Right hindlimb (tissue), 1 donor: ENCODE measurements at regions not wholly inside any gene's neighbourhood (a gene's known extent, or its start where the extent isn't known, plus 50 kb on each side); places are given as distances from the start of the nearest gene placed in this dataset.
"Not testable (repeated sequence)": the region's sequence is repeated elsewhere in the genome, so short reads cannot be mapped to it uniquely, and the experiment has no call there.

Experiments
- DNase-seq: peaks from one replicate; pipeline ENCODE4 v3.0.0-alpha.2; 2018

DNA sequence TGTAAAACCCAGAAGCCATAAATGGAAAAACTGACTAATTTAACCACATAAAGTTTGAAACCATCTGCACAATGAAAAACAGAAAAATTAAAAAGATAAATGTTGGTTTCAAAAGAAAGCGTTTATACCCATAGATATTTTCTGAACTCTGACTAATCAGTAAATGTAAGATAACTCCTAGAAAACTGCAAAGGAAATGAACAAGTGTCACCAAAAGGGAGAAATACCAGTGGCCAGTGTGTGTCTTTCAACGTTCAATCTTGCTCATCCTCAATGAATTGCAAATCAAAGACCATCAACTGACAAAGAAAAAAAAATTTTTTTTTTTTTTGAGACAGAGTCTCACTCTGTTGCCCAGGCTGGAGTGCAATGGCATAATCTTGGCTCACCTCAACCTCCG is 180.1 kb downstream of the SYK start:
- DNase-seq = no peak

DNA sequence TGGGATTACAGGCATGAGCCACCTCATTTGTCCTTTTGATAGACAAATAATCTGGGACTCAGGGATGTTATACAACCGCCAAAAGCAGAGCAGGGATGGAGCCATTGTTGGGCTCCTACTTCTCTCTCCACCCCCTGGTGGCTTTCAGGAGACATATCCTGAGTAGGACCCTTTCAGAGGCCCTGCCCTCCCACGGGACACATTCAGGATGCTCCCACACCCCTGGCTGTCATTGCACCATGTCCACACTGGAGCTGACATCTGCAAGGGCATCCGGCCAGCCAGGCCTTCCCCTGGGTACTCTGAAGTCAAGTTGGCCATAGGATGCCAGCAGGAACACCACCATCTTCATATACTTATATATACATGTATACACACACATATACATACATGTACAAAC is 181.8 kb downstream of the SYK start:
- no peak for DNase-seq

GRCh38 chr9:90985631-90986030 is 184.0 kb downstream of the SYK start:
- no peak for DNase-seq

DNA sequence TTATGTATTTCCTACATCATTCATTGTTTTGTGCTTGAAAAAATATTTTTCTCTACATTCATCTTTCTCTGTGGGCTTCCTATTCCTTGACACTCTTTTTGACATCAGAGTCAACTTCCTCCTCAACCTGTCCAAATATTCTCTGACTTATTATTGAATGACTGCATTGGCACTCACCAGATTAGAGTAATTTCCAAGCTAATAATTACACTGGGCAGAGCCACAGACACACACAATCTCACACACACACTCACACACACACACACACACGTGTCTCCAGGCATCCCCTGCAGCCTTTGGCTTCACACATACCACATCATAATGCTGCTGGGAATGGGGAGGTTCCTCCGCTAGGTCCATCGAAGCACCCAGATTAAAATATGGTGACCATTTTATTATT is 184.5 kb downstream of the SYK start:
- DNase-seq = no peak

DNA sequence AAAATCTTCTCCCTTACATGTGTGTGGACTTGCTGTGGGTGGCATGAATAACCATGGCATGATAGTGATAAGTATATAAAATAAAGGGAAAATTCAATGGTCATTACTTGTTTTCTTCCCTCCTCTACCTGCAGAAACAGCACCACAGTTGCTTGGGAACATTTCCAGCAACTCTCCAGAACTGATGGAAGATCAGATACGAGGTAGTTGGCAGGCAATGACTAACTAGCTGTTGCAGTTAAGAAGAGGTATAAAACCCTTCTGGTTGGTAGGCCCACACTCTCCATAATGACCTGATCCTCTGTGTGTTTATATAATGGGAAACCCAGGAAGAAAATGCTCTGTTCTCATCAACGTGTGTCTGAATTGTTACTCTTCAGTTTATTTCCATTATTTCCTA is 185.9 kb downstream of the SYK start:
- no peak for DNase-seq

GRCh38 chr9:90988318-90988717 is 186.7 kb downstream of the SYK start:
- no peak for DNase-seq

- no peak for DNase-seq
Measured at GRCh38 chr9:90991953-90992352, 190.3 kb downstream of the SYK start.

DNA sequence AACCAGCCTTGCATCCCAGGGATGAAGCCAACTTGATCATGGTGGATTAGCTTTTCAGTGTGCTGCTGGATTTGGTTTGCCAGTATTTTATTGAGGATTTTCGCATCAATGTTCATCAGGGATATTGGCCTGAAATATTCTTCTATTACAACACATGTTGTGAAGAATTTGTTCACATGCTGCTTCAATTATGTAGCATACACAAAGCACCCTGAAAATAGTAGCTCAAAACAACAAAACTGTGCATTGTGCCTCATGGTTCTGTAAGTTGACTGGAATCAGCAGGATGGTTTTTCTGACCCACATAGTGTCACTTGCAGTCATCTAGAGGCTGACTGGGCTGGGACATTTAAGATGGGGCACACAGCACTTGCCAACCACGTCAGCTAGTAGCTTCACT is 193.9 kb downstream of the SYK start:
- no peak for DNase-seq

DNA sequence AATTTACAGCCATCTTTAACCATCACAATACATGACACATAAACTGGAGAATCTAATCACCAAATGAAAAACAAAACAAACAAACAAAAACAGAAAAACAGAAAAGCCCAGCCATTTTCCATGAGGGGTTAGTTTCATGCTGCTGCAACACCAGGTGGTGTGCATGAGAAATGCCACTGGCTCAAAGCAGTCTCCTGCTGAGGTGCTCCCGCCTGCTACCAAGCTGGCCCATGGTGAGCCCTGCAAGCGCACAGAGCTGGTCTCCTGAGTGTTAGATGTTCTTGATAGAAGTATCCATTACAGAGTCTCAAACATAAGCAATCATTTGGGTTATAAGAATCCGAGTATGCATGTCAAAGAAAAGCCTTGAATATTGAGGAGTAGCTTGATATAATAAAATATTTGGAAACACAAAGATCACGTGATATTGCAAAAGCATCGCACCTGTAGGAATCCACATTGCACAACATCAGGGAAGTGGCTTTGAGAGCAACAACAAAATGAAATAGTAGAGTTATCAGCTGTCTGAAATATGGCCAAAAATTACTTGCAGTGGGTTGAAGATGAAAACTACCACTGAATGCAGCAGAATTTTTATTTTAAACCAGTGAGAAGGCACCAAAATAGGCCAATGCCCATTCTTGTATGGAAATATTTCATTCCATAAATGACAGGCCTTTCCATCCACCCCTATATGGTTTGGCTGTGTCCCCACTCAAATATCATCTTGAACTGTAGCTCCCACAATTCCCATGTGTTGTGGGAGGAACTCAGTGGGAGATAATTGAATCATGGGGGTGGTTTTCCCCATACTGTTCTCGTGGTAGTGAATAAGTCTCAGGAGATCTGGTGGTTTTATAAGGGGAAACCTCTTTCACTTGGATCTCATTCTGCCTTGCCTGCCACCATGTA is 194.8 kb downstream of the SYK start:
- no peak for DNase-seq

DNA sequence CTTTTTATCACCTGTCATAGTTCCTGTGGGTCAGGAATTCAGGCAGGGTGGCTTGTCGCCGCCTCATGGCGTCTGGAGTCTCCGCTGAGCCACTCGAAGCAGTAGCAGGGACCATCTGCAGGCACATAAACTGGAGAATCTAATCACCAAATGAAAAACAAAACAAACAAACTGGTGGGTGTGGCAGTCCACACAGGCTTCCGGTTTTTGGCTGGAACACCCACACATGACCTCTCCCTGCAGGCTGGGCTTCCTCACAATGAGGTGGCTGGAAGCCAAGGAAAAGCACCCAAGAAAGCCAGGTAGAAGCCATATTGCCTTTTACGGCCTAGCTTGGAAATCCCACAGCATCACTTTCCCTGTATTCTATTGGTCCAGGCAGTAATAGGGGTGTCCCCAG is 197.0 kb downstream of the SYK start:
- DNase-seq = no peak

DNA sequence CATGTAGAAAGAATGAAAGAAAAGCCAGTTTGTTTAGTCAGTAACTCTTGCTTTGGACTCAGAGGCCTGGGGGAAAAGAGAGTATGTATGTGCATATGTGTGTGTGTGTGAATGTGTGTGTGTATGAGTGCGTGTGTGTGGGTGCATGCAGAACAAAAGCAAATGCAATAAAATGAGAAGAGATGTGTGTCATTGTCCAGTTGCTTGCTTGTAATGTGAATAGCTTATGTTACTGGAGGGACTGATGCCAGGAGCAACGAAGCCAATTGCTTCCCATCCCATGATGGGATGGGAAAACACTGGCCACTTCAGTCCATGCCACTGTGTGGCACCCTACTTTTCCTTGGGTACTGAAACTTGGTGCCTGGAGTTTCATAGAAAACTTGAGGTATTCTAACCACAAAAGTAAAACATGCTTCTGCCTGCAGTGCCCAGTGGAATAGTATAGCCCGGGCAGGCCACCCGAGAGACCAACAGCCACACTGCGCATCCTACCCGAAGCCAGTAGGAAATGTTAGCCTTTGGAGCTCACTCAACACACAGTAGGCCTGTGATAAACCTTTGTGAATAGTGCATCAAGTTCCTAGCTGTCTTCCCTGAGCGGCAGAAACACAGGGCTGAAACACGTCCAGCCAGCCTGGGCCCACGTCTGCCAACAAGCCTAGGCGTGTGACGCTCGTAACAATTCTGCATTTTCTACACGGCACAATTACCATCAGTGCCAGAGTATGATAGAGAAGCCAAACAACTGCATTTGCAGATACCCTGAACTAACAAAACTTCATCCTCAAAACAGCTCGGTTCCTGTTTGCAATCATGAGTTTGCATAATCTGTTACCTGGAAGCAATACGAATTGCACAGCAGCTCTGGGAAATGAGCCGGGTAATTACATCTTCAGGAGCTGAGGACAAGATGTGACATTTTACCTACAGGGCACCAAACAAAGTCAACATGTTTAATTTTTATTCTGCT is 198.1 kb downstream of the SYK start:
- DNase-seq = no peak

- DNase-seq = no peak
Measured at GRCh38 chr9:91001146-91001611, 199.6 kb downstream of the SYK start.

GRCh38 chr9:91004484-91004883 is 202.9 kb downstream of the SYK start:
- DNase-seq = no peak

- no peak for DNase-seq
Measured at GRCh38 chr9:91004992-91005391, 203.4 kb downstream of the SYK start.

- DNase-seq = no peak
Measured at GRCh38 chr9:91006046-91006445, 204.4 kb downstream of the SYK start.

DNA sequence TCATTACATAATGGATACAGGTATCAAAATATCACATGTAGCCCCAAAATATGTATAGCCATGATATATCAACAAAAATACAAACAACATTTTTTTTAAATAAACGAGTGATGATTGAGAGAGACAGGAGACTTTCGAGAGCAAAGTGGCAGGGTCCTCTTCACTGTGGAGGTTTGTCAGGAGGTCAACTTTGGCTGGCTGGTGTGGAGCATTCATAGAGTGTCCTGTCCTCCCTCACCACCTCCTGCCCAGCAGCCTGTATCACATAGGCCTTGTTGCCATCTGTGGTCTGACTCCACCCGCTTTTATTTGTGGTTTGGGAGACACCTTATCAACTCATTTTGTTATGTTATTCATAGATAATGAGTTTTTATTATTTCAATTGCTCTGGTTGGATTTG is 206.9 kb downstream of the SYK start:
- no peak for DNase-seq

- no peak for DNase-seq
Measured at GRCh38 chr9:91011891-91012290, 210.3 kb downstream of the SYK start.

DNA sequence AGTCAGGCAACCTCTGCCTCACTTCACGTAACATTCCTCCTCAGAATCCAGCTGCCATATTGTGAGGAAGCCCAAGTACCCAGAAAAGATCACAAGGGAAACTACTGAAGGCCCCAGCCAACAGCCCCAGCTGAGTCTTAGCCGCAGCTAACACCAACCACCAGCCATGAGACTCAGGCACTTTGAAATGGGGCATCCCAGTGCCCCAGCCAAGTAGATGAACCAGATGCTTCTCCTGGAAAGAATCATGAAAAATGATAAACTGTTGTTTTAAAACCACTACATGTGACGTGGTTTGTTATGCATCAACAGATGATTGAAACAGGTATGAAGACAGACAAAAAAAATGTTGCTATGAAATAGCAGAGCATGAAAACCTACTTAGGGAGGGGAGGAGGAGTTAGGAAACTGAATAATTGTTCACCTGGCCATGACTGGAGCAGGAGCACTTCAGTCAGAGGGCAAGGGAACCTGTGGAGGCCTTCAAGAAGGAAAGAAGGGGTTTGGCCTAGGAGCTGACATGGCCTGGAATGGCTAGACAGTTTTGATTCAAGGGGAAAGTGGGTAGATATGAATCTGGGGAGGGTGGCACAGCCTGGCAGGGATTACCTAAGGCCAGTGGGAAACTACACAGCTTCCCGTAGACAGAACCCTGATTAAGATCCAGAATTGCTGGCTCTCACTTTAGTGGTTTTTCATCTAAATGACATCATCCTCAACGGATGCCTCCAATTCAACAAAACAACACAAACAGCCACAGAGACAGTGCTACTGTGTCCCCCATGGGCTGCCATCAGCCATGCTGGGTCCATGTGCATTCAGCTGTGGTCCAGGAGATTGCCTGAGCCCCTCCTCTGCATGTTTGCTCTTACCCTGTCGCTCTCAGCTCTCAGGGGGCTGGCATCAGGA is 211.6 kb downstream of the SYK start:
- no peak for DNase-seq

DNA sequence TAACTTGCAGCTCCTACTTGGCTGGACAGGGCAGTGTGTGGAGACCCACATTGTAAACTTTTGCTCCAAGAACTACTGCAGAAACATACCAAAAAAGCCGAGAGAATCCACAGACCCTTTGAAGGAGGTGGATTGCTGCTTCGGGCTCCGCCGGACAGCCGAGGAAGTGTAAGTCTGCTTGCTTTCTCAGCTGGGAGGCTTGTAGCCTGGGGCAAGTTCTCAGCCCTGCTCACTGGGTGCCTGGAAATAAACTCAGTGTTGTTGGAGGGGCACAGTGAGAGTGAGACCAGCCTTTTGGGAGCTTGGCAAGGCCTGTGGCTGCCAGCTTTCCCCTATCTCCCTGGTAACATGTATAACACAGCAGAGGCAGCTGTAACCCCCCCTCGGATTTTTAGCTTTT is 215.6 kb downstream of the SYK start:
- no peak for DNase-seq

GRCh38 chr9:91019871-91020270 is 218.3 kb downstream of the SYK start:
- not testable (repeated sequence) for DNase-seq

DNA sequence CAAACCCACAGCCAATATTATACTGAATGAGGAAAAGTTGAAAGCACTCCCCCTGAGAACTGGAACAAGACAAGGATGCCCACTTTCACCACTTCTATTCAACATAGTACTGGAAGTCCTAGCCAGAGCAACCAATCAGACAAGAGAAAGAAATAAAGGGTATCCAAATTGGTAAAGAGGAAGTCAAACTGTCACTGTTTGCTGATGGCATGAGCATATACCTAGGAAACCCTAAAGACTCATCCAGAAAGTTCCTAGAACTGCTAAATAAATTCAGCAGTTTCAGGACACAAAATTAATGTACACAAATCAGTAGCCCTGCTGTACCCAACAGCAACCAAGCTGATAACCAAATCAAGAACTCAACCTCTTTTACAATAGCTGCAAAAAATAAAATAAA is 220.0 kb downstream of the SYK start:
- not testable (repeated sequence) for DNase-seq

DNA sequence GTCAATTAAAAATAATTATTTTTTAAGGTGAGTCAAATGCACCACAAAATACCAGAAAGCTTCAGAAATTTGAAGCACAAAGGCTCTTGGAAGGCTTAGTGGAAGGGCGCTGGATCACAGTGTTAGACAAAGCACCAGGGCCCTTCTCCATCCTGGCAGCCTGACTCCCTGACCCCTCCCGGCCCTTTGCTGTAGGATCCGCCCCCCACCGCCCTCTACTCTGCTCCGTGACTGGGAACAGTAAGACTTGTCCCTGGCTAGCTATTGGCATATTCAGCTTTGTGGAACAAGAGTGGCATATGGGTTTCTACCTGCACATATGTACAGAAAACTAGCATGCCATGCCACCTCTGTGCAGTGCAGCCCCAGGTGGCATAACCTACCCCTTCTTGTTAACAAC is 222.1 kb downstream of the SYK start:
- DNase-seq = no peak

- DNase-seq = no peak
Measured at GRCh38 chr9:91024841-91025240, 223.2 kb downstream of the SYK start.
